Liver (tissue), 8 donors: ENCODE measurements at regions not wholly inside any gene's neighbourhood (a gene's known extent, or its start where the extent isn't known, plus 50 kb on each side); places are given as distances from the start of the nearest gene placed in this dataset.

Source experiments
- DNase-seq: peaks from one replicate; pipeline ENCODE4 v3.0.0-alpha.2; 2017; ENCODE audit warnings: low spot score
- H3K27ac ChIP-seq, 2 donors: one replicate each; pipeline ENCODE4 v1.7.0; 2013; ENCODE audit warnings: inconsistent platforms in 2 of 2, low read length in 2 of 2, control low read depth in 1 of 2, low read depth in 1 of 2, mild to moderate bottlenecking in 1 of 2
- H3K27me3 ChIP-seq, 4 donors: one replicate each; pipeline versions ENCODE4 v1.6.1 to v1.7.0; 2013; ENCODE audit warnings: low read length in 3 of 4, inconsistent platforms in 1 of 4, mild to moderate bottlenecking in 1 of 4, moderate library complexity in 1 of 4; ENCODE audit not compliant: control insufficient read depth in 4 of 4, insufficient read depth in 4 of 4
- H3K36me3 ChIP-seq, 4 donors: one replicate each; pipeline versions ENCODE4 v1.6.1 to v1.7.0; 2013; ENCODE audit warnings: low read length in 3 of 4, mild to moderate bottlenecking in 3 of 4, low read depth in 1 of 4, moderate library complexity in 1 of 4; ENCODE audit not compliant: control insufficient read depth in 4 of 4, insufficient read depth in 3 of 4
- H3K4me1 ChIP-seq, 4 donors: one replicate each; pipeline versions ENCODE4 v1.6.1 to v1.7.0; 2013; ENCODE audit warnings: low read length in 3 of 4, mild to moderate bottlenecking in 3 of 4, moderate library complexity in 1 of 4; ENCODE audit not compliant: control insufficient read depth in 4 of 4, insufficient read depth in 4 of 4
- H3K4me3 ChIP-seq, 3 donors: one replicate each; pipeline versions ENCODE4 v1.6.1 to v1.7.0; 2013; ENCODE audit warnings: low read length in 3 of 3, control low read depth in 1 of 3, low read depth in 1 of 3, mild to moderate bottlenecking in 1 of 3
- H3K9ac ChIP-seq, 2 donors: one replicate each; pipeline ENCODE4 v1.7.0; 2013; ENCODE audit warnings: low read length in 2 of 2, mild to moderate bottlenecking in 2 of 2, moderate library complexity in 2 of 2, control low read depth in 1 of 2, low read depth in 1 of 2
- H3K9me3 ChIP-seq, 4 donors: one replicate each; pipeline versions ENCODE4 v1.6.1 to v1.7.0; 2013; ENCODE audit warnings: low read length in 3 of 4; ENCODE audit not compliant: control insufficient read depth in 4 of 4
- EGR1 ChIP-seq, 2 donors: IDR thresholded peaks; 2 replicates each; pipeline ENCODE4 v1.6.1; 2016 to 2018; ENCODE audit warnings: antibody characterized with exemption in 2 of 2, low read depth in 2 of 2
- FOXA1 ChIP-seq: IDR thresholded peaks from 2 replicates; pipeline ENCODE4 v1.6.1; 2016; ENCODE audit warnings: antibody characterized with exemption
- GABPA ChIP-seq, 2 donors: IDR thresholded peaks in 1 of 2; conservative IDR thresholded peaks in 1 of 2; 2 replicates each; pipeline ENCODE4 v1.6.1; 2016; ENCODE audit warnings: antibody characterized with exemption in 2 of 2, mild to moderate bottlenecking in 1 of 2, moderate library complexity in 1 of 2
- HNF4G ChIP-seq: IDR thresholded peaks from 2 replicates; pipeline ENCODE4 v1.6.1; 2016; ENCODE audit warnings: antibody characterized with exemption
- JUND ChIP-seq, 2 donors: IDR thresholded peaks; 2 replicates each; pipeline ENCODE4 v1.6.1; 2016; ENCODE audit warnings: antibody characterized with exemption in 2 of 2
- NR2F2 ChIP-seq: IDR thresholded peaks from 2 replicates; pipeline ENCODE4 v1.6.1; 2016; ENCODE audit warnings: antibody characterized with exemption
- RAD21 ChIP-seq, 2 donors: IDR thresholded peaks; 2 replicates each; pipeline ENCODE4 v1.6.1; 2016; ENCODE audit warnings: antibody characterized with exemption in 2 of 2, mild to moderate bottlenecking in 2 of 2
- RXRA ChIP-seq, 2 donors: IDR thresholded peaks; 2 replicates each; pipeline ENCODE4 v1.6.1; 2017 to 2018; ENCODE audit warnings: antibody characterized with exemption in 2 of 2, mild to moderate bottlenecking in 1 of 2
- SP1 ChIP-seq: IDR thresholded peaks from 2 replicates; pipeline ENCODE4 v1.6.1; 2018; ENCODE audit warnings: antibody characterized with exemption, mild to moderate bottlenecking
- TAF1 ChIP-seq: conservative IDR thresholded peaks from 2 replicates; pipeline ENCODE4 v1.6.1; 2016; ENCODE audit warnings: antibody characterized with exemption, mild to moderate bottlenecking
- YY1 ChIP-seq: IDR thresholded peaks from 2 replicates; pipeline ENCODE4 v1.6.1; 2016; ENCODE audit warnings: antibody characterized with exemption, mild to moderate bottlenecking
- WGBS: extraction: QIAGEN DNeasy Blood & Tissue Kit; methylation state at CpG from one replicate; pipeline ENCODE4 v1.1.7; 2013; 5-methylcytosine and 5-hydroxymethylcytosine counted together
- TF ChIP-seq, protein P1 (sequence below): IDR thresholded peaks from 2 replicates; pipeline ENCODE4 v1.6.1; 2016; ENCODE audit warnings: antibody characterized with exemption
- TF ChIP-seq, protein P2 (sequence below): IDR thresholded peaks from 2 replicates; pipeline ENCODE4 v1.6.1; 2016; ENCODE audit warnings: antibody characterized with exemption, mild to moderate bottlenecking
- TF ChIP-seq, protein P3 (sequence below): IDR thresholded peaks from 2 replicates; pipeline ENCODE4 v1.6.1; 2016; ENCODE audit warnings: antibody characterized with exemption
- TF ChIP-seq, protein P4 (sequence below): IDR thresholded peaks from 2 replicates; pipeline ENCODE4 v1.6.1; 2016; ENCODE audit warnings: antibody characterized with exemption
- TF ChIP-seq, protein P5 (sequence below): fragments of 150-350 bp; IDR thresholded peaks from 2 replicates; pipeline ENCODE4 v1.5.1; 2017; ENCODE audit warnings: improper control_type of control experiment, low read depth, low read length; ENCODE audit not compliant: missing input control
- donor health status: healthy.
- donor health status: healthy.
- donor health status: healthy.
- donor health status: healthy.
- donor health status: healthy.

DNA sequence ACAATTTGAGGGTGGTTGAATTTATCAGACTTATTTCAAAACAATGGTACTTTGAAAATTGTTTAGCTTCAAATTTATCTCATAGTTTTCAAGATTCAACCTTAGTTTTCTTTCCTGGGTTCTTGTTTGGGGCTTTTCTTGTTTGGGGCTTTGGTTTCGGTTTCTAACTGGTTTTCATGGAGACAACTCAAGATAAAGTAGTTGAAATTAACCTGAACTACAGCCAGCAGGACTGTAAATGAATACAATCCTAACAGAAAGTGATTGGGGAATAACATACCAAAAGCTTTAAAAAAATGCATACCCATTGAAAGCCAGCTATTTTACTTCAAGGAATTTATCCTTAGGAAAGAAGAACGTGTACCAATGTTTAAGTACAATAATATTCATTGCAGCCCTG, 133.5 kb upstream of the SLC14A2 start:
- DNase-seq: no peak
- H3K4me1 ChIP-seq: no peaks in the 10 kb centered on the region
- no peak overlapping the region for H3K9ac ChIP-seq
- H3K9me3 ChIP-seq: no peaks in the 10 kb centered on the region
- H3K27me3 ChIP-seq: peaks cover 0 to 5% (median 0%) of the 10 kb centered on the region in 4 donors
- H3K36me3 ChIP-seq: no peaks in the 10 kb centered on the region
- H3K4me3 ChIP-seq: no peak overlapping the region
- TF ChIP-seq RXRA (IDR thresholded peaks at IDR 0.05): no peak
- no peak for TF ChIP-seq FOXA1
- no peak for TF ChIP-seq YY1
- TF ChIP-seq JUND (IDR thresholded peaks at IDR 0.05): no peak
- TF ChIP-seq, protein P1, sequence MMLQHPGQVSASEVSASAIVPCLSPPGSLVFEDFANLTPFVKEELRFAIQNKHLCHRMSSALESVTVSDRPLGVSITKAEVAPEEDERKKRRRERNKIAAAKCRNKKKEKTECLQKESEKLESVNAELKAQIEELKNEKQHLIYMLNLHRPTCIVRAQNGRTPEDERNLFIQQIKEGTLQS: no peak
- no peak for TF ChIP-seq NR2F2
- no peak for TF ChIP-seq TAF1
- TF ChIP-seq RAD21 (IDR thresholded peaks at IDR 0.05): no peak
- TF ChIP-seq, protein P2, sequence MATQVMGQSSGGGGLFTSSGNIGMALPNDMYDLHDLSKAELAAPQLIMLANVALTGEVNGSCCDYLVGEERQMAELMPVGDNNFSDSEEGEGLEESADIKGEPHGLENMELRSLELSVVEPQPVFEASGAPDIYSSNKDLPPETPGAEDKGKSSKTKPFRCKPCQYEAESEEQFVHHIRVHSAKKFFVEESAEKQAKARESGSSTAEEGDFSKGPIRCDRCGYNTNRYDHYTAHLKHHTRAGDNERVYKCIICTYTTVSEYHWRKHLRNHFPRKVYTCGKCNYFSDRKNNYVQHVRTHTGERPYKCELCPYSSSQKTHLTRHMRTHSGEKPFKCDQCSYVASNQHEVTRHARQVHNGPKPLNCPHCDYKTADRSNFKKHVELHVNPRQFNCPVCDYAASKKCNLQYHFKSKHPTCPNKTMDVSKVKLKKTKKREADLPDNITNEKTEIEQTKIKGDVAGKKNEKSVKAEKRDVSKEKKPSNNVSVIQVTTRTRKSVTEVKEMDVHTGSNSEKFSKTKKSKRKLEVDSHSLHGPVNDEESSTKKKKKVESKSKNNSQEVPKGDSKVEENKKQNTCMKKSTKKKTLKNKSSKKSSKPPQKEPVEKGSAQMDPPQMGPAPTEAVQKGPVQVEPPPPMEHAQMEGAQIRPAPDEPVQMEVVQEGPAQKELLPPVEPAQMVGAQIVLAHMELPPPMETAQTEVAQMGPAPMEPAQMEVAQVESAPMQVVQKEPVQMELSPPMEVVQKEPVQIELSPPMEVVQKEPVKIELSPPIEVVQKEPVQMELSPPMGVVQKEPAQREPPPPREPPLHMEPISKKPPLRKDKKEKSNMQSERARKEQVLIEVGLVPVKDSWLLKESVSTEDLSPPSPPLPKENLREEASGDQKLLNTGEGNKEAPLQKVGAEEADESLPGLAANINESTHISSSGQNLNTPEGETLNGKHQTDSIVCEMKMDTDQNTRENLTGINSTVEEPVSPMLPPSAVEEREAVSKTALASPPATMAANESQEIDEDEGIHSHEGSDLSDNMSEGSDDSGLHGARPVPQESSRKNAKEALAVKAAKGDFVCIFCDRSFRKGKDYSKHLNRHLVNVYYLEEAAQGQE: no peak
- TF ChIP-seq, protein P3, sequence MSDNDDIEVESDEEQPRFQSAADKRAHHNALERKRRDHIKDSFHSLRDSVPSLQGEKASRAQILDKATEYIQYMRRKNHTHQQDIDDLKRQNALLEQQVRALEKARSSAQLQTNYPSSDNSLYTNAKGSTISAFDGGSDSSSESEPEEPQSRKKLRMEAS: no peak
- TF ChIP-seq EGR1 (IDR thresholded peaks at IDR 0.05; ENCODE audit: low read depth in 2 of 2): no peak
- no peak for TF ChIP-seq GABPA (IDR thresholded peaks at IDR 0.05 in 1 of 2, conservative IDR thresholded peaks at IDR 0.05 in 1 of 2)
- no peak for TF ChIP-seq SP1
- no peak for TF ChIP-seq HNF4G
- TF ChIP-seq, protein P4, sequence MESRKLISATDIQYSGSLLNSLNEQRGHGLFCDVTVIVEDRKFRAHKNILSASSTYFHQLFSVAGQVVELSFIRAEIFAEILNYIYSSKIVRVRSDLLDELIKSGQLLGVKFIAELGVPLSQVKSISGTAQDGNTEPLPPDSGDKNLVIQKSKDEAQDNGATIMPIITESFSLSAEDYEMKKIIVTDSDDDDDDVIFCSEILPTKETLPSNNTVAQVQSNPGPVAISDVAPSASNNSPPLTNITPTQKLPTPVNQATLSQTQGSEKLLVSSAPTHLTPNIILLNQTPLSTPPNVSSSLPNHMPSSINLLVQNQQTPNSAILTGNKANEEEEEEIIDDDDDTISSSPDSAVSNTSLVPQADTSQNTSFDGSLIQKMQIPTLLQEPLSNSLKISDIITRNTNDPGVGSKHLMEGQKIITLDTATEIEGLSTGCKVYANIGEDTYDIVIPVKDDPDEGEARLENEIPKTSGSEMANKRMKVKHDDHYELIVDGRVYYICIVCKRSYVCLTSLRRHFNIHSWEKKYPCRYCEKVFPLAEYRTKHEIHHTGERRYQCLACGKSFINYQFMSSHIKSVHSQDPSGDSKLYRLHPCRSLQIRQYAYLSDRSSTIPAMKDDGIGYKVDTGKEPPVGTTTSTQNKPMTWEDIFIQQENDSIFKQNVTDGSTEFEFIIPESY: no peak
- no peak overlapping the region for H3K27ac ChIP-seq
- WGBS: 33% methylated on average over 2 of the region's 2 CpGs

DNA sequence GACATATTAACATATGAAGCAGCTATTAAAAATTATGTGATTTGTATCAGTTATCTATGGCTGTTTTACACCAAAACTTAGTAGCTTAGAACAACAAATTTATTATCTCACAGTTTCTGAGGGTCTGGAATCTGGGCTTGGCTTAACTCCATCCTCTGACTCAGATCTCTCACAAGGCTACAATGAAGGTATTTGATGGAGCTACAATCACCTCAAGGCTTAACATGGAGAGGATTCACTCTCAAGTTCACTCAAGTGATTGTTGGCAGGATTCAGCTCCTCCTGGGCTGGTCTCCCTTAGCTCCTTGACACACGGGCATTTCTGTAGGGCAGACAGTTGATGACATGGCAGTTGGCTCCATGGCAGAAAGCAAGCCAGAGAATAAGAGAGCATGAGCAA, 133.0 kb upstream of the SLC14A2 start:
- Histone ChIP-seq H3K36me3 (no peaks in the 10 kb centered on the region), H3K27ac (no peak overlapping the region), H3K27me3 (peaks cover 0 to 5% (median 0%) of the 10 kb centered on the region in 4 donors), H3K4me1 (no peaks in the 10 kb centered on the region), H3K9me3 (no peaks in the 10 kb centered on the region), H3K4me3 (no peak overlapping the region), H3K9ac (no peak overlapping the region)
- 60% methylated on average over 1 of the region's 1 CpG for WGBS
- no peak for DNase-seq
- TF ChIP-seq RAD21 (IDR thresholded peaks at IDR 0.05) (no peak), FOXA1 (no peak), NR2F2 (no peak)
- TF ChIP-seq, protein P5, sequence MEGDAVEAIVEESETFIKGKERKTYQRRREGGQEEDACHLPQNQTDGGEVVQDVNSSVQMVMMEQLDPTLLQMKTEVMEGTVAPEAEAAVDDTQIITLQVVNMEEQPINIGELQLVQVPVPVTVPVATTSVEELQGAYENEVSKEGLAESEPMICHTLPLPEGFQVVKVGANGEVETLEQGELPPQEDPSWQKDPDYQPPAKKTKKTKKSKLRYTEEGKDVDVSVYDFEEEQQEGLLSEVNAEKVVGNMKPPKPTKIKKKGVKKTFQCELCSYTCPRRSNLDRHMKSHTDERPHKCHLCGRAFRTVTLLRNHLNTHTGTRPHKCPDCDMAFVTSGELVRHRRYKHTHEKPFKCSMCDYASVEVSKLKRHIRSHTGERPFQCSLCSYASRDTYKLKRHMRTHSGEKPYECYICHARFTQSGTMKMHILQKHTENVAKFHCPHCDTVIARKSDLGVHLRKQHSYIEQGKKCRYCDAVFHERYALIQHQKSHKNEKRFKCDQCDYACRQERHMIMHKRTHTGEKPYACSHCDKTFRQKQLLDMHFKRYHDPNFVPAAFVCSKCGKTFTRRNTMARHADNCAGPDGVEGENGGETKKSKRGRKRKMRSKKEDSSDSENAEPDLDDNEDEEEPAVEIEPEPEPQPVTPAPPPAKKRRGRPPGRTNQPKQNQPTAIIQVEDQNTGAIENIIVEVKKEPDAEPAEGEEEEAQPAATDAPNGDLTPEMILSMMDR: no peak
- TF ChIP-seq, protein P1: no peak
